Daoy (cell line): ENCODE measurements at regions not wholly inside any gene's neighbourhood (a gene's known extent, or its start where the extent isn't known, plus 50 kb on each side); places are given as distances from the start of the nearest gene placed in this dataset.
"Not testable (repeated sequence)": the region's sequence is repeated elsewhere in the genome, so short reads cannot be mapped to it uniquely, and the experiment has no call there.

Experiments
- DNase-seq: peaks from one replicate; pipeline ENCODE4 v3.0.0-alpha.2; 2015; ENCODE audit warnings: low read depth

DNA sequence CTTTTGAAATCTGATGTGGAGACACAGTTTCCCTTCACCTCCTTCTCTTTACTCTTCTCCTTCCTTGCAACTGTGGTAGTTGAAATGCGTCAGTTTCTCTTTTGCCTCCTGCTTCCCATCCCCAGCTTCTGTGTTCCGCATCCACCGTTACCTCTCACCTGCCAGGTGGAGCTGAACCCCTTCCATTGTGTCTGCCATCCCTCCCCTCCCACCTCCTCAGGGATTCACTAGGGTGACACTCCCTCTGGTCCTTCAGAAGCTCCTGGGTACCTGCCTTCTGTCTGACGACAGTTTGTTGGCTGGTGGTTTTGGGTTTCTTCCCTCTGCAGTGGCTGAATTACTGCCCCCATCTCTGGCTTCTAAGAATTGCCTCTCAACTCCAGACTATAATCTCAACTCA lies 132.1 kb downstream of the SLC24A2 start:
- no peak for DNase-seq

DNA sequence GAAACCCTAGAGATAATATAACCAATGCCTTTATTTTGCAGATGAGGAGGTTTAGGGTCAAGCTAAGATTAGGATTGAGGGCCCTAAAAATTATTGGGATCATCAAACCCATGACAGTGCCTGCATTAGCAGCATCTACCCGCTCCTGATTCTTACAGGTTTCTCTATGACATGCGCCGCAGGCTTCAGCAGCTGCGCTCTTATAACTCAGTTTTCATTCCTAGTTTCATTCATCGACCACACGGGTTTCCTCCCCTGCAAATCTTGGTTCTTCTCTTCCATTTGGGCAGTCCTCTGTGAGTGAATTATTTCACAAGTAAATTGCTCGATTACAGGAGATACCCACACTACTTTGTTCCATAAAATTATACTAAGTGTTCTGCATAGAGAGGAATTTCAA lies 137.2 kb downstream of the SLC24A2 start:
- DNase-seq, result no peak

DNA sequence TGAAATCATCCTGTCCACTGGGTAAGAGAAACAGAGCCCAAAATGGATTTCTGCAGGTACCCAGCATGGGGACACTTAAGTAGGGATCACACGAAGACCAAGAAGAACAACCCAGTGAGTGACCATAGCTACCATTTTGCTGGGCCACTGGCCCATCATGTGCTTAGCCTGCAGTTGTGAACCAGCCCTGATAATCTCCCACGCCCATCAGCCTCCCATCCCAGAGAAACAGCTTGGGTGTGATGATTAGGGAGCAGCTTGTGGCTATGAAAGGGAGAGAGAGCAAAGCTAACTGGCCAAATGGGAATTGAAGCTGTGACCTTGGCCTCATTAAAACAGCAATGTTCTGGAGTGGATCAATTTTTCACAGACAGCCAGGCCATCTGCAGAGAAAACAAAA lies 138.5 kb downstream of the SLC24A2 start:
- DNase-seq, result no peak

DNA sequence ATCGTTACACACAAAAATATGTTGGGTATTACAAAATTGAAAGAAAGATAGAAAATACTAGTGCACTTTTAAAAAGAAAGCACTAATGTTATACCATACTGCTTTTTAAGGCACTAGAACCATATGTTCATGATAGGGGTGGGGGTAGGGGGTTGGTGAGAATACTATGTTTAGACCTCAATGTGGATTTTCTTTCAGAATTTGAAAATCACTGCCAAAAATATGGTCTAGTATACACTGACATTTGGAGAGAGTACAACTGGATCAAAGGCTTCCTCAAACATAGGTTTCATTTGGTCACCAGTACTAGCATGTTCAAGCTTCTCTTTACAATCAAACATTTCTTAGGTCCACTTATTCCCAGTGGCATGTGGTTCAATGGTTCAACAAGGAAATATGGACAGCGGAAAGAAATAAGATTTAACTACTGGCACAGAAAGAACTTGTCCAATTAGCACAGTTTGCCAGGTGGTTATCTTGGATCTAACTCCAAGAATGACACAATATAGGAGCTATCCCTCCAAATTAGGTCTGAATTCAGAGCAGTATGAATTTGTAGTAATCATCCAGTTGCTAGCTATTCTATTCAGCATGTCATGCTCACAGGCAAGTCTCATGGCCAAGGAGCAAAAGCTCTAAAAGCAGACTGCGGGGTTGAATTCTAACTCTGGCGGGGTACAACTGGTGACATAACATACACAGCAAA lies 139.3 kb downstream of the SLC24A2 start:
- DNase-seq, result no peak

DNA sequence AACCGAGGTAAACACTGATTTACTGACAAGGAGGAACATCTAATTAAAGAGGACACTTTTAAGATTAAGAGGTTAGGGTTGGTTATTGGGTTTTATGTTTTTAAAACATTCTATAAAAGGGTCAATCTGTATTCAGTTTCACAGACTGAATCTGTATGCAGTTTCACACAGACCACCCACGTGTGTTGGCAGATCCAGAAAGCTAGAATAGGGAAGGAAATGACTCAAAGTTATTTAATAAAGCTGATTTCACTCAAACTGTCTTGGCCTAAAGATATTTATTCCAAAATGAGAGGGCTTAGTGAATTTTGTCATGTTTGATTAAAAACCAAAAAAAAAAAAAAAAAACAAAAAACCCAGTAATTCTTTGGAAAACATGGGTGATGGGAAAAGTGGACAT lies 140.2 kb downstream of the SLC24A2 start:
- no peak for DNase-seq

DNA sequence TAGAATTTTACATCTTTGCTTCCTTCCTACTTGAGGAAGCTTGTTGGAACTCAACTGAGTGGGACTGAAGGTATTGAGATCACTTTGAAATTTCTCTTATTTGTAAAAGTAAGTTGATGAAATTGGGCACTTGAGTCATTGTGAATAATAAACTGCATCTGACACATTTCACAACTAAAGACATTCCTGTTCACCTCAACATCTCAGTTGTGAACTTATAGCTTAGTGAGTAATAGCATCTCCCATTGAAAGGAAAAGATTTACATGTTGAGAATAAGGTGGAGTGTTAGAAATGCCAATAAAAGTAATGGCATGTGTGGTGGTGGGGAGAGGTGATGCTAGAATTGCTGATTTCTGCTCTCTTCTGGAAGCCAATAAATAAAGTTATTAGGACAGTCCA lies 145.0 kb downstream of the SLC24A2 start:
- no peak for DNase-seq

DNA sequence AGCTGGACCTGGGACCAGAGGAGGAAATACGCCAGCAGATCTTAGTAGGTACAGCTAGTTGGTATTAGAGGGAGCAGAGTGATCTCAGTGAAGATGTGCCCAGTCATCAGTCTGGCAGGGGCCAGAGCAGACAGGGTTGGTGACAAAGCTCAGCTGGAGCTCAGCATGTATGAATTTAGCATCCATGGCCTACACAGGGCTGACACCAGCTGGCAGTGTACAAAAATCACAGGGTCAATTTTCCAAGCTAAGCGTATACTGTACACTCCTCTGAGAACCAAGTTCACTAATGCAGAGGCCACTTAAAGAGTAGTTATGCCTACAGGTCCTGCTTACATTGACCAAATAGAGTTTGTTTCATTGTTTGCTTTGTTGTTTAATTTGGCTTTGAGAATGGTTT lies 146.6 kb downstream of the SLC24A2 start:
- DNase-seq, result no peak

DNA sequence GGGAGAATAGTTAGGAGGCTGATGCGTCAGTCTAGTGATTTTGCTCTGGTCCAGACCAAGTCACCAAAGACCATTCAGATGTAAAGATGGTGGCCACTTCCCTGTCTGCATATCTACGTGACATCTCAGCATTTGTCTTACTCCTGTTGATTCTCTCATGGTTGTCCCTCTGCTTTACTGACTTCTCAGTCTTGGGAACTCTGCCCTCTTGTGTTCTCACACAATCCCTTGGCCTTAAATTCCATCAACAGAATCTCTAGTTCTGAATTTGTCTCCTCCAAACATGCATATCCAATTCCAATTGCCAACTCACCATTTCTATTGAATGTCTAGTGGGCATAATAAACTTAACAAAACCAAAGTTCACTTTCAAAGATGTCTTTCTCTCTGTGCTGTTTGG lies 147.8 kb downstream of the SLC24A2 start:
- no peak for DNase-seq

DNA sequence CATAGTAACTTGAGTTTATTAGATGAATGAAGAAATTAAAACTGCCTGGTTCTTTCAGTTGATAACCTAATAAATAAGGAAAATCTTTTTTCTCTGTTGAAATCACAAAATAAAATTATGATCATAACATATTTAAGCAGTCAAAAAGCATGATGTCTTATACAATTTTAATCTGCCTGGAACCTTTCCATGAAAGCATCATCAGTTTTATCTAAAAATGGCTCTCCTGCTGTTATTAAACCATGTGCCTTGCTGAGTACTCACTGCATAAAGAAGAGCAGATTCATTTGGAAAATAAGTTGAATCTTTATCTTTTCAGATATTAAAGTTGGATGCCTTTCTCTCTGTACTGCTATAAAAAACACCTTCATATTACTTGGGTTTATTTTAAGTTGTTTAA lies 148.8 kb downstream of the SLC24A2 start:
- DNase-seq, result no peak

DNA sequence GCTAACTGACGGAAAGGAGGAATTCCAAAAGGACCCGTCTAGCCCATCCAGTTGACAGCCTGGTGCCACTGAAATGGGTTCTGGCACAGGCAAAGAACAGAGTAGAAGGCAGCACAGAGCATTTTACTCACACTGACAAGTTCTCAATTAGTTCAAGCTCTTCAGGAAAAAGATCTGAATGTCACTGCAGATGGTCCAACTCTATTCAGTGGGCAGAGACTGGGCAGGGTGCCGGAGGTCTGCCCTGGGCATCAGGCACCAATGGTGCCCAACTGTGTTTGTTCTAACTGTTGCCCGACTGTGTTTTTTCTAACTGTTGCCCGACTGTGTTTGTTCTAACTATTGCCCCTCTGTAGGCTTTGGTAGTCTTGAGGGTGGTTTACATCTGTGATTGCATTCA lies 151.8 kb downstream of the SLC24A2 start:
- no peak for DNase-seq

DNA sequence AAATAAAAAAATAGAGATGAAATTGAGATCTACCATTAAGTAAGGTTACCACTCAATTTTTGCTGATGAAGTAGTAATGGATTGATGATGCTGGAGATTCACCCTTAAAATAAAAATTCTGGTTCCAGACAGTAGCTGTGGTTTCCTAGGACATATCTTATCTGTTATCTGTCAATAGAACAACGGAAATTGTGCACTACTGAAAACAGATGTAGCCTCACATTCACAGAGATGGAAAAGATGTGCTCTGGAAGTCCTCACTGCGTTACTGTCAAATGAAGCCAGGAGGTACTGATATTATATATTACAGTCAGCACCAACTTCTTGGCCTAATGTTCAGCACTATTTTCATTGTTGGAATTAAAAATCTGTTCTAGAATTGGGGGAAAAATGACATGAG lies 154.0 kb downstream of the SLC24A2 start:
- DNase-seq, result no peak

DNA sequence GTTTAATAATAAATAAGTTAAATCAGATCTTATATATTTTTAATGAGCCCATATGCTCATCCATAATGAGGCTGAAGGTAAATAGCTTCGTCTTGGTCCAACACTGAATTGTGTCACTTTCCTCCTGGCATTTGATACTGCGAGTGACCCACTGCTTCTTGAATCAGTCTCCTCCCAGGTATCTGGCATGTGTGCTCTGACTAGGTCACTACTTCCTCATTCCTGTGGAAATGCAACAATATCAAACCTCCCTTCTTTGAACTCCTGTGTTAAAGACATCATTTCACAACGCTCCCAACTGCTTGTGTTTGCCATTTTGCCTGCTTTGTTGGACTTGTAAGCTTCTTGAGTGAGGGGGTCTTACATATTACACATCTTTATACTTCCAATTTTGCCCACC lies 157.7 kb downstream of the SLC24A2 start:
- no peak for DNase-seq

DNA sequence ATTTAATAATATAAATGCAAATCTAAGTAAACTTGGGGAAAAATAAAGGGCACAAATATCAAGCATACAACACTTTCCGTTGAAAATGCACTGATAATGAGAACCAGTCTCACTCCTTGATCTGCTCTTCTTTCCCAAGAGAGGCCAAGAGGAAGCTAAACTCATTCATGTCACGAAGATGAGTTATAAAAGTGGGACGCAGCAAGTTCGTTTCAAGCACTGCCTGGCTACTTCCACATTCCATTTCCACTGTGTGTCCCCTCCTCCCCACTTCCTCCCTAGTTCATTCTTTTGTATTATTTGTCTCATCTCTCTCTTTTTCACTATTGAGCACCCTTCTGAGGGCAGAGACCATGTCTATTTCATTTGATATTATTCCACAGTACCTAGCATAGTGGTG lies 158.1 kb downstream of the SLC24A2 start:
- DNase-seq, result no peak

DNA sequence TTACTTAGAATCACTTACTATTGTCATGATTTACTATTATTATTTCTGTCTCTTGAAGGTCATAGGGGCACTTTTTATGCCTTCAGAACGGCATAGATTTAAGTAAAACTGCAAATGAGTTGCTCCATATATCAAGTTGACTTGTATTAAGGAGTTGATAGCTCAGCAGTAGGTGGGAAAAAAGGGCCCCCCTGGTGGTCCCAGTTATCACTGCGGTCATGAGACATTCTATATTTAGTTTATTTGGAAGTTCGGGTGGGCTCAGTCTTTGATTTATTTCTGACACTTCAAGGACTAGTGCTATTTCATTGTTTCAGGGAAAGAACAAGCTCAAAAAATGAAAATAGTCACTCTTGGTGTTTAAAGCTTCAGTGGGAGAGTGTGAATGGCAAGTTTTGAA lies 159.3 kb downstream of the SLC24A2 start:
- DNase-seq, result no peak

DNA sequence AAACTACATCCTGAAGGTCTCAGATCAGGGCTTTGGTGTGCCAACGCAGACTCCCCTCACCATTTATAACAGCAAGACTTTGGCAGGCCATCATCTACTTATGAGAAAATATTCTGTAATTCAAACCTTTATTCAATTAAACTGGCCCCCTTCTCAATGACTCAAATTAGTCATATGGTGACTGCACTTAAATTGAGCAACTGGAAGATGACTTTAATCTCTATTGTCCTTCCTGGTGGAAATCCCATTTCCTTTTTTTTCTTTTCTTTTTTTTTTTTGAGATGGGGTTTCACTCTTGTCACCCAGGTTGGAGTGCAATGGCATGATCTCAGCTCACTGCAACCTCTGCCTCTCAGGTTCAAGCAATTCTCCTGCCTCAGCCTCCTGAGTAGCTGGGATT lies 163.4 kb downstream of the SLC24A2 start:
- DNase-seq, result not testable (repeated sequence)

DNA sequence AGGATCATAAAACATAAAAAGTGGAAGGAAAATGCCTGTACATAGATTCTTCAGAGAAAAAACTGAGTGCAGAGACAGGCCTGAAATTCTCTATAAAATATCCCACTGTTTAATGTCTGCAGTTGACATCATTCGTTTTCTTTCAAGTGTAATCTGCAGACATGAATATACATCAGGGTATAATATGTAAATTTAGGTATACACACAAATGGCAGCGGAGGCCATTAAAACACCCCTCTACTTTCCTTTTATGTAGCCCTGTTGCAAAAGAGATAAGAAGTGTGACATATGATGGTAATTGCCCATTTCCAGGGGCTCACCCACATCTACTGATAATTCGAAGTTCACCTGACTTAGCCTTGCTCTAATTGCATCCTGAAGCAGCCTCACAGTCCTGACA lies 164.3 kb downstream of the SLC24A2 start:
- no peak for DNase-seq

DNA sequence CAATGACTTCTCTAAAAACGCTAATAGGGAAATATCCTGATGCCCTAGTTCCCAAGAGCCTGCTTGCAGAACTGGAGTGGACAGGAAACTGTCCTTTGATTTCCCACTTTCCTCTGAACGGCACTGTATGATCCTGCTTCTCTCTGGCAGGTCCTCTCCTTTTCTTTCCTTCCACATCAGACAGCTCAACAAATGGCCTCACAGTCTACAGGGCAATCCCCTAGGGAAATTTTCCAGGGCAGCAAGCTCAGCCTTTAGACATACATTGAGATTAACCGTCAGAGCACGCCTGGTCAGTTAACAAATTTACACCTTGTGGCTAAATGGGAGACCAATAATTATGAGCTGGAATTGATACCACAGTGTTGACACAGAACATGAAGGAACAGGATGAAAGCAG lies 164.9 kb downstream of the SLC24A2 start:
- DNase-seq, result no peak

DNA sequence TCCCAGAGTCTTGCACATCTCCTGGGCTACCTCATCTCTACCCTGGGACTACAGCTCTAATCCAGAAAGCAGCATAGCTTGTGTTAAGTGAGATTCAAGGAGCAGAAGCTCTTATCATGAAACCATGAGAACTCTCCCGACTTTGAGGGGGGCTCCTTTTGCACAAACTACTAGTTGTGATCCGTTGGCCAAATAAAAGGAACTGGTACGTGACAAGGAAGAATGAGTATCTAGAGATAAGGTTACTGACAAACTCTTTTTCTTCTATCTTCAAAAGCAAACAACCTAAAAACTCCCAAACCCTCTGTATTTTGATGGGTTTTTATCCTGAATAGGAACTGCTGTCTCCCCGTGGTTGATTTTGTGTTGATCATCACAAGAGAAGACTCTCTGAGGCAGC lies 168.5 kb downstream of the SLC24A2 start:
- no peak for DNase-seq

DNA sequence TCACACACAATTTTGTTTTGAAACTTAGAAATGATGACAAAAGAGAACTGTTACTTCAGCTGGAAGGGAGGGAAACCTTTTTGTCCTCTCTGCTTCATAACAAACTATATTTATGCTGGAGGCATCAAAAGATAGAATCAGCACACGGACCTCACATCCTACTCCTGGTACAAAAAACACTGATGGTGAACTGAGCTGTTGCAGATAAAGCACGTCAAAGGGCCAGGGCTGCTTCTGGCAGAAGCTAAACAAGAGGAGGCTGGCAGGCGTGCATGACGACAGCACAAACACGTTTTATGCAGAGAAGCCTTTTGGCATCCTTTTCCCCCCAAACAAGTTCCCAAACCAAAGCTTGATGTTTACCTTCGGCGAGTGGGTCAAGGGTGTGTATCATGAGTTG lies 169.6 kb downstream of the SLC24A2 start:
- no peak for DNase-seq

DNA sequence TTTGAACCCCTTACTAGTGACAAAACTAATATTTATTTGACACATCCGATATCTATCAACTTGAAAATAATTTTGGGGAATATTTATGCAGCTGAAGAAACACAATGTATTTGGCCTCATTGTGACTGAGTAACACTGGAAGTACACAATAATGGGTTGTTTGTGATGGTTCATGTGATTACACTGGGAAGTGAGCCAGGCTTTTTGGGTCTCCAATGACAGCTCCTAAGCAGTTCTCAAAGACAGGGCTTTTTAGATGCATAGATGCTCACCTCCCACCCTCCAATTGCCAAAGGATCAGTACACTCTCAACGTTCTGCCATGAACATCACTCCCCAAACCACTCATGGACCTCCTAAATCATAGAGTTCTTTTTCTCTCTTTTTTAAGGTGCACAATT lies 170.0 kb downstream of the SLC24A2 start:
- no peak for DNase-seq

DNA sequence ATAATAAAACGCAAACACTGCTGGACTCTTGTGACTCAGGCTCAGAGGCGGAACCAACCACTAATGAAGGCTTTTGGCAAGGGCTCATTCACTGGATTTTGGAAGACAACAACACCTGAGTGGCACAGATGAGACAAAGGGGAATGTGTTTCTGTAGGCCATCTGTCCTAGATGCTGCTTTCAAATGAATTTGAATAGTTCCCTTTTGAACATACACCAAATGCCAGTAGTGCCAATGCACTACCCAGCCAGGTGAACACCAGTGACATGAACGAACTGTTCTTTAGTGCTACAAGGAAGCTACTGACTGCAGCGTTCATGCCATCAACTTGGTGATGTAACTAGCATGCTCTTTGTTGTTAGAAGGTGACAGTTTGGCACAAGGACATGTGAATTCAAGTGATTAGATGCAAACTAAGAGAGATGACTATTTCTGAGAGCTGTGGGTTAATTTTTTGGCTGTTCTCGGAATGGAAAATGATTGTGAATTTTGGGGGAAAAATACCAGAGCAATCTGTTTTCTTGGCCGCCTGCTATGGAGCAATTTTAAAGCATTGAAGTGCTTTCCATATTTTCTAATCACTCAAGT lies 173.7 kb downstream of the SLC24A2 start:
- DNase-seq, result no peak

DNA sequence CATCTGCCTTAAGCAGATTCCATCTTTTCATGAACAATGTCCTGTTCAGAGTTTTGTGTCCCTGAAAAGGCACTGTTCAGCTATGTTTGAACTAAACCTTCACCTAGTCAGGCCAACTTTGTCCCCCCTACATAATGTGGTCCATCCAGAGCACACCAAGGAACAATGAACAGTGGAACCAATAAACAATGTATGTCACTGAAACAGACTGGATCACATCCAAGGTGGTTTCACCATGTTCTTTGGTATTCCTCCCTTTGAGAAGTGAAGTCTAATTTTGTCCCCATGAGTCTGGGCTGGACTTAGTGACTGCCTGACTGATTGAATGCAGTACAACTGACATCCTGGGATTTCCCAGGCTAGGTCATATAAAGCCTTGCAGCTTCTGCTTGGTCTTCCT lies 174.5 kb downstream of the SLC24A2 start:
- DNase-seq, result no peak

DNA sequence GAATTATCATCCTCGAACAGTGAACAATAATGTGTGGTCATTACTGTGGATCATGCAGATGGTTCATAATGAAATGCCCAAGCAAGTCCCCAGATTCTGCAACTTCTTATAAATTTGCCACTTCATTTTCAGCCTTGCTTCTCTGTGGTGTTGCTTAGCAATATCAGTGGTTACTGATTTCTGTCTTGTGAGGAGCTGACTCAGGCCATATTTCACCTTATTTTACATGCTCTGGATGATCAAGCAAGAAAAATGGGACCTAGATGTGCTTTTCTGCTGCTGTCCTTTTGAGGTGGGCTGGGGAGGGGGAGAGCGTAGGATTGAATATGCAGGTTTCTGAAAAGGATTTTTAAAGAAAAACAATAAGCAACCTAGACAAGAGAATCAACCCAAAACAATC lies 188.3 kb downstream of the SLC24A2 start:
- no peak for DNase-seq

DNA sequence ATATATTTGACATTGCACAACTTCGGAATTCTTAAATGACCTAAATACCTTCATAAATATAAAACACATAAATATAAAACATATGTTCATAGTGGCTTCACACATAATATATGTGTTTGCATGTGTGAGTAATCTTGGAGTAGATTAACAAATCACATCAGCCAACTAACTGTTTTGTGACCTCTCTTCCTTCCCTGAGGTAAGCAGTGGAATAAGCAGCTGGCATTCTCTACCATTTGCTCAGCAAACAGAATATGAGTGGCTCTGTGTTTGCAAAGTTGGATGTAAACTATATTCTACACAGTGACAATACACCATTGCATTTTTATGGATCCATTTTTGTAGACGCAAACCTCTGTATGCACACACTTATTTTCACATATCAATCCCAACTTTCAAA lies 189.9 kb downstream of the ACER2 start:
- DNase-seq, result no peak
